ENCODE measurements at regions not wholly inside any gene's neighbourhood (a gene's known extent, or its start where the extent isn't known, plus 50 kb on each side); places are given as distances from the start of the nearest gene placed in this dataset.

DNA sequence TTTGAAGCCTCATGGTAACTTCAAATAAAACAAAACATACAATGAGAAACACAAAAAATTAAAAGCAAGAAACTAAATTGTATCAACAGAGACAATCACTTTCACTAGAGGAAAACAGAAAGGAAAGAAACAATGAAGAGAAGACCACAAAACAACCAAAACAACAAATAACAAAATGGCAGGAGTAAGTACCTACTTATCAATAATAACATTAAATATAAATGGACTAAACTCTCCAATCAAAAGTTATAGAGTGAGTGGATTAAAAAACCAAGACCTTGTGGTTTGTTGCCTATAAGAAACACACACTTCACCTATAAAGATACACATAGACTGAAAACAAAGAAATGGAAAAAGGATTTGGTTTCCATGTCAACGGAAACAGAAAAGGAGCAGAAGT is 830.1 kb upstream of the TMEFF2 start:
- ATAC-seq = no peak
- SMC1A ChIA-PET (ENCODE audit: uncharacterized antibody, unreplicated experiment) = no interaction called here

More for the DNA sequence above, 830.1 kb upstream of the TMEFF2 start:
- no peak overlapping the region for H2AFZ ChIP-seq (ENCODE audit: control insufficient read depth, low read depth, low read length)
- intact Hi-C loops (cut with micrococcal nuclease; ENCODE audit: unreplicated experiment) (no loop called here), in situ Hi-C loops (cut with MboI) (no loop called here)
- no peak overlapping the region for H3K27ac ChIP-seq (ENCODE audit: control insufficient read depth, insufficient read depth)
- TF ChIP-seq SMAD1 (IDR thresholded peaks at IDR 0.05; ENCODE audit: low read depth, partially characterized antibody) = no peak
- no peak for TF ChIP-seq HCFC1 (IDR thresholded peaks at IDR 0.05; ENCODE audit: low read length)
- TF ChIP-seq ZNF622 (IDR thresholded peaks at IDR 0.05) = no peak
- no peak for TF ChIP-seq NBN (IDR thresholded peaks at IDR 0.05)
- TF ChIP-seq, protein P1, sequence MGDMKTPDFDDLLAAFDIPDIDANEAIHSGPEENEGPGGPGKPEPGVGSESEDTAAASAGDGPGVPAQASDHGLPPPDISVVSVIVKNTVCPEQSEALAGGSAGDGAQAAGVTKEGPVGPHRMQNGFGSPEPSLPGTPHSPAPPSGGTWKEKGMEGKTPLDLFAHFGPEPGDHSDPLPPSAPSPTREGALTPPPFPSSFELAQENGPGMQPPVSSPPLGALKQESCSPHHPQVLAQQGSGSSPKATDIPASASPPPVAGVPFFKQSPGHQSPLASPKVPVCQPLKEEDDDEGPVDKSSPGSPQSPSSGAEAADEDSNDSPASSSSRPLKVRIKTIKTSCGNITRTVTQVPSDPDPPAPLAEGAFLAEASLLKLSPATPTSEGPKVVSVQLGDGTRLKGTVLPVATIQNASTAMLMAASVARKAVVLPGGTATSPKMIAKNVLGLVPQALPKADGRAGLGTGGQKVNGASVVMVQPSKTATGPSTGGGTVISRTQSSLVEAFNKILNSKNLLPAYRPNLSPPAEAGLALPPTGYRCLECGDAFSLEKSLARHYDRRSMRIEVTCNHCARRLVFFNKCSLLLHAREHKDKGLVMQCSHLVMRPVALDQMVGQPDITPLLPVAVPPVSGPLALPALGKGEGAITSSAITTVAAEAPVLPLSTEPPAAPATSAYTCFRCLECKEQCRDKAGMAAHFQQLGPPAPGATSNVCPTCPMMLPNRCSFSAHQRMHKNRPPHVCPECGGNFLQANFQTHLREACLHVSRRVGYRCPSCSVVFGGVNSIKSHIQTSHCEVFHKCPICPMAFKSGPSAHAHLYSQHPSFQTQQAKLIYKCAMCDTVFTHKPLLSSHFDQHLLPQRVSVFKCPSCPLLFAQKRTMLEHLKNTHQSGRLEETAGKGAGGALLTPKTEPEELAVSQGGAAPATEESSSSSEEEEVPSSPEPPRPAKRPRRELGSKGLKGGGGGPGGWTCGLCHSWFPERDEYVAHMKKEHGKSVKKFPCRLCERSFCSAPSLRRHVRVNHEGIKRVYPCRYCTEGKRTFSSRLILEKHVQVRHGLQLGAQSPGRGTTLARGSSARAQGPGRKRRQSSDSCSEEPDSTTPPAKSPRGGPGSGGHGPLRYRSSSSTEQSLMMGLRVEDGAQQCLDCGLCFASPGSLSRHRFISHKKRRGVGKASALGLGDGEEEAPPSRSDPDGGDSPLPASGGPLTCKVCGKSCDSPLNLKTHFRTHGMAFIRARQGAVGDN (IDR thresholded peaks at IDR 0.05) = no peak
- no peak for TF ChIP-seq RCOR1 (conservative IDR thresholded peaks at IDR 0.05; ENCODE audit: low read depth, low read length)
- no peak for TF ChIP-seq EP300 (IDR thresholded peaks at IDR 0.05; ENCODE audit: borderline replicate concordance in 1 of 2, control insufficient read depth in 1 of 2, low read depth in 2 of 2, low read length in 2 of 2)
- TF ChIP-seq CHD2 (IDR thresholded peaks at IDR 0.05; ENCODE audit: borderline replicate concordance, low read depth, low read length) = no peak
- TF ChIP-seq TBL1XR1 (IDR thresholded peaks at IDR 0.05; ENCODE audit: low read depth, low read length) = no peak
- TF ChIP-seq POLR2AphosphoS5 (IDR thresholded peaks at IDR 0.05; ENCODE audit: low read length) = no peak
- no peak for TF ChIP-seq ZNF274 (IDR thresholded peaks at IDR 0.05; ENCODE audit: insufficient read depth, insufficient read length)
- TF ChIP-seq TCF12 (IDR thresholded peaks at IDR 0.05; ENCODE audit: low read depth, low read length) = no peak
- TF ChIP-seq EGR1 (IDR thresholded peaks at IDR 0.05; ENCODE audit: borderline replicate concordance in 1 of 2, low read depth in 2 of 2, low read length in 2 of 2) = no peak
- no peak for TF ChIP-seq ATF2 (IDR thresholded peaks at IDR 0.05; ENCODE audit: low read length)
- no peak for TF ChIP-seq CHD4 (IDR thresholded peaks at IDR 0.05)
- no peak for TF ChIP-seq BHLHE40 (IDR thresholded peaks at IDR 0.05; ENCODE audit: borderline replicate concordance in 1 of 2, low read depth in 2 of 2, low read length in 1 of 2)
- TF ChIP-seq, protein P2, sequence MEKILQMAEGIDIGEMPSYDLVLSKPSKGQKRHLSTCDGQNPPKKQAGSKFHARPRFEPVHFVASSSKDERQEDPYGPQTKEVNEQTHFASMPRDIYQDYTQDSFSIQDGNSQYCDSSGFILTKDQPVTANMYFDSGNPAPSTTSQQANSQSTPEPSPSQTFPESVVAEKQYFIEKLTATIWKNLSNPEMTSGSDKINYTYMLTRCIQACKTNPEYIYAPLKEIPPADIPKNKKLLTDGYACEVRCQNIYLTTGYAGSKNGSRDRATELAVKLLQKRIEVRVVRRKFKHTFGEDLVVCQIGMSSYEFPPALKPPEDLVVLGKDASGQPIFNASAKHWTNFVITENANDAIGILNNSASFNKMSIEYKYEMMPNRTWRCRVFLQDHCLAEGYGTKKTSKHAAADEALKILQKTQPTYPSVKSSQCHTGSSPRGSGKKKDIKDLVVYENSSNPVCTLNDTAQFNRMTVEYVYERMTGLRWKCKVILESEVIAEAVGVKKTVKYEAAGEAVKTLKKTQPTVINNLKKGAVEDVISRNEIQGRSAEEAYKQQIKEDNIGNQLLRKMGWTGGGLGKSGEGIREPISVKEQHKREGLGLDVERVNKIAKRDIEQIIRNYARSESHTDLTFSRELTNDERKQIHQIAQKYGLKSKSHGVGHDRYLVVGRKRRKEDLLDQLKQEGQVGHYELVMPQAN (conservative IDR thresholded peaks at IDR 0.05) = no peak
- ChIA-PET RAD21 (ENCODE audit: unreplicated experiment) (no interaction called here), POLR2A (no interaction called here), CTCF (no interaction called here)
- no peaks in the 10 kb centered on the region for H3K9me3 ChIP-seq (replicated peaks; ENCODE audit: control insufficient read depth, insufficient read depth, low read length)
- 35% methylated on average over 1 of the region's 1 CpG for WGBS (ENCODE audit: insufficient coverage, insufficient replicate concordance, low lambda C conversion rate, missing lambda C conversion rate)
- no peak overlapping the region for H3K4me2 ChIP-seq (ENCODE audit: control insufficient read depth, insufficient read depth)
- H4K20me1 ChIP-seq (ENCODE audit: control insufficient read depth, insufficient read depth) = no peaks in the 10 kb centered on the region
- H3K9ac ChIP-seq (ENCODE audit: control insufficient read depth, insufficient read depth, low read length) = no peak overlapping the region
- no peaks in the 10 kb centered on the region for H3K36me3 ChIP-seq (ENCODE audit: control insufficient read depth in 2 of 2, insufficient read depth in 2 of 2, low read length in 1 of 2)
- no peaks in the 10 kb centered on the region for H3K79me2 ChIP-seq (ENCODE audit: control insufficient read depth, insufficient read depth, low read length)
- no TSS peak for BruUV-seq (replicated peaks)
- DNase-seq (ENCODE audit: low read depth, low spot score) = no peak
- no peaks in the 10 kb centered on the region for H3K4me1 ChIP-seq (ENCODE audit: control insufficient read depth, insufficient read depth, low read length)
- H3K4me3 ChIP-seq = no peak overlapping the region
- no peak for FAIRE-seq
- no peaks in the 10 kb centered on the region for H3K27me3 ChIP-seq (replicated peaks in 1 of 2; ENCODE audit: control insufficient read depth in 2 of 2, insufficient read depth in 2 of 2, low read length in 1 of 2)

All from GM12878 (cell line).